HCT116 (cell line): ENCODE measurements at regions not wholly inside any gene's neighbourhood (a gene's known extent, or its start where the extent isn't known, plus 50 kb on each side); places are given as distances from the start of the nearest gene placed in this dataset.

Experiments used
- ATAC-seq: fragments of 200-7000 bp; cut with Tn5 transposase; 2 replicates; pipeline ENCODE4 v1.9.1; 2020; ENCODE audit warnings: mild to moderate bottlenecking, moderate library complexity
- BruUV-seq: library from RNA; stranded (reverse); fragments of 400-500 nt; replicated peaks from 2 replicates; lab custom pipeline; 2021; lab: Mats Ljungman, UMichigan
- CTCF ChIA-PET: fragments of 300-600 bp; sonication (Branson Sonifier 250); formaldehyde crosslinking; loops from one replicate; lab custom pipeline; 2021; ENCODE audit warnings: antibody characterized with exemption; lab: Charles Lee
- POLR2A ChIA-PET: fragments of 300-600, 350-600 bp; sonication (Branson Sonifier 250); formaldehyde crosslinking; loops from one replicate; lab custom pipeline; 2021; ENCODE audit warnings: antibody characterized with exemption; lab: Charles Lee
- RAD21 ChIA-PET, 2 experiments: fragments of 300-600 bp; sonication (Branson Sonifier 250); formaldehyde crosslinking; loops; one replicate each; lab custom pipeline; 2023; ENCODE audit warnings: low total read pairs in 2 of 2; ENCODE audit not compliant: uncharacterized antibody in 2 of 2, unreplicated experiment in 2 of 2, low non-redundant PET in 1 of 2; lab: Charles Lee
- DNase-seq: peaks from one replicate; pipeline ENCODE4 v3.0.0-alpha.2; 2010; ENCODE audit warnings: low read depth, low spot score
- H2AFZ ChIP-seq: fragments of 200-600 bp; shearing (Covaris generic), sonication (generic); 2 replicates; pipeline ENCODE4 v1.6.1; 2017; ENCODE audit warnings: low read depth, mixed run types, mixed read lengths, antibody characterized with exemption, low read length; ENCODE audit not compliant: poor library complexity, severe bottlenecking
- H3K27ac ChIP-seq: 2 replicates; pipeline ENCODE4 v1.5.1; 2012; ENCODE audit warnings: low read depth, low read length
- H3K27me3 ChIP-seq: fragments of 200-600 bp; sonication (generic); 2 replicates; pipeline ENCODE4 v1.6.1; 2016; ENCODE audit warnings: mixed run types, low read length, mixed read lengths; ENCODE audit not compliant: insufficient read depth
- H3K36me3 ChIP-seq, 2 experiments: fragments of 200-500 bp in 1 of 2; fragments of 200-600 bp in 1 of 2; sonication (Bioruptor generic) in 1 of 2; sonication (generic) in 1 of 2; 2 replicates each; pipeline versions ENCODE4 v1.5.1 to v1.6.1; 2014 to 2016; ENCODE audit warnings: low read length in 2 of 2, inconsistent platforms in 1 of 2, mixed read lengths in 1 of 2, mixed run types in 1 of 2; ENCODE audit not compliant: insufficient read depth in 2 of 2, control insufficient read depth in 1 of 2
- H3K4me1 ChIP-seq, 2 experiments: fragments of 200-600 bp in 1 of 2; sonication (generic) in 1 of 2; 2 replicates each; pipeline versions ENCODE4 v1.5.1 to v1.6.1; 2012 to 2017; ENCODE audit warnings: low read length in 2 of 2, inconsistent platforms in 1 of 2, mild to moderate bottlenecking in 1 of 2, mixed read lengths in 1 of 2, mixed run types in 1 of 2, moderate library complexity in 1 of 2; ENCODE audit not compliant: insufficient read depth in 2 of 2, control insufficient read depth in 1 of 2
- H3K4me2 ChIP-seq: fragments of 200-600 bp; sonication (generic); 2 replicates; pipeline ENCODE4 v1.6.1; 2017; ENCODE audit warnings: mixed run types, low read length, mixed read lengths
- H3K4me3 ChIP-seq, 2 experiments: fragments of 200-600 bp in 1 of 2; sonication (generic) in 1 of 2; replicated peaks in 1 of 2; 2 replicates each; pipeline ENCODE4 v1.5.1; 2011 to 2016; ENCODE audit warnings: low read length in 2 of 2, control low read depth in 1 of 2, low read depth in 1 of 2, mild to moderate bottlenecking in 1 of 2, mixed read lengths in 1 of 2, mixed run types in 1 of 2
- H3K79me2 ChIP-seq: fragments of 200-600 bp; sonication (generic); 2 replicates; pipeline ENCODE4 v1.6.1; 2017; ENCODE audit warnings: mild to moderate bottlenecking, mixed run types, low read length, moderate library complexity, mixed read lengths; ENCODE audit not compliant: insufficient read depth
- H3K9ac ChIP-seq: fragments of 200-600 bp; sonication (generic); 2 replicates; pipeline ENCODE4 v1.6.1; 2016; ENCODE audit warnings: low read length, mixed read lengths
- H3K9me2 ChIP-seq: fragments of 200-600 bp; sonication (generic), shearing (Covaris generic); 2 replicates; pipeline ENCODE4 v1.6.1; 2017; ENCODE audit warnings: mixed run types, mild to moderate bottlenecking, moderate library complexity; ENCODE audit not compliant: insufficient read depth
- H3K9me3 ChIP-seq, 2 experiments: fragments of 200-500 bp in 1 of 2; fragments of 200-600 bp in 1 of 2; sonication (Bioruptor generic) in 1 of 2; sonication (generic) in 1 of 2; 2 replicates each; pipeline ENCODE4 v1.6.1; 2014 to 2017; ENCODE audit warnings: low read length in 2 of 2, mixed read lengths in 2 of 2, inconsistent platforms in 1 of 2, low read depth in 1 of 2, mild to moderate bottlenecking in 1 of 2, mixed run types in 1 of 2, moderate library complexity in 1 of 2; ENCODE audit not compliant: control insufficient read depth in 1 of 2, insufficient read depth in 1 of 2
- H4K20me1 ChIP-seq: fragments of 200-600 bp; sonication (generic), shearing (Covaris generic); 2 replicates; pipeline ENCODE4 v1.6.1; 2017; ENCODE audit warnings: mixed run types, mild to moderate bottlenecking, moderate library complexity; ENCODE audit not compliant: insufficient read depth
- CBX3 ChIP-seq: IDR thresholded peaks from 2 replicates; pipeline ENCODE4 v1.6.1; 2012; ENCODE audit warnings: low read depth
- CTCF ChIP-seq, 3 experiments: fragments of 200-600 bp in 1 of 3; sonication (generic) in 1 of 3; IDR thresholded peaks in 2 of 3; conservative IDR thresholded peaks in 1 of 3; 2 replicates each; pipeline ENCODE4 v1.5.1; 2012 to 2017; ENCODE audit warnings: low read depth in 2 of 3, low read length in 2 of 3, antibody characterized with exemption in 1 of 3, borderline replicate concordance in 1 of 3, control low read depth in 1 of 3, mild to moderate bottlenecking in 1 of 3, mixed read lengths in 1 of 3, mixed run types in 1 of 3, moderate library complexity in 1 of 3; ENCODE audit not compliant: insufficient read depth in 1 of 3
- EGR1 ChIP-seq: IDR thresholded peaks from 2 replicates; pipeline ENCODE4 v1.6.1; 2012; ENCODE audit warnings: low read depth
- ELF1 ChIP-seq: IDR thresholded peaks from 2 replicates; pipeline ENCODE4 v1.6.1; 2012; ENCODE audit warnings: low read depth, borderline replicate concordance
- MAX ChIP-seq: IDR thresholded peaks from 2 replicates; pipeline ENCODE4 v1.6.1; 2012
- RAD21 ChIP-seq: IDR thresholded peaks from 2 replicates; pipeline ENCODE4 v1.6.1; 2012; ENCODE audit warnings: low read depth, mild to moderate bottlenecking
- SIN3A ChIP-seq: IDR thresholded peaks from 2 replicates; pipeline ENCODE4 v1.6.1; 2012; ENCODE audit warnings: low read depth
- intact Hi-C: fragments of 100-400 bp; cut with micrococcal nuclease; formaldehyde crosslinking; loops from 2 replicates; pipeline ENCODE4 v1.10.0; 2022

- H3K4me3 ChIP-seq = no peak overlapping the region
- H3K4me2 ChIP-seq = no peak overlapping the region
- H3K4me1 ChIP-seq = no peaks in the 10 kb centered on the region
- H2AFZ ChIP-seq = peak overlapping the region; percentile 4
- no peak for TF ChIP-seq MAX
- no peak for TF ChIP-seq CBX3
- TF ChIP-seq ELF1 = no peak
- TF ChIP-seq, all 23 proteins: peak for 0
- no peak overlapping the region for H3K9ac ChIP-seq
- H4K20me1 ChIP-seq = no peaks in the 10 kb centered on the region
- ATAC-seq (no peak), DNase-seq (no peak)
- BruUV-seq = no TSS peak
- H3K9me2 ChIP-seq = no peaks in the 10 kb centered on the region
- H3K79me2 ChIP-seq = no peaks in the 10 kb centered on the region
- H3K9me3 ChIP-seq = no peaks in the 10 kb centered on the region
- no peaks in the 10 kb centered on the region for H3K36me3 ChIP-seq
- ChIA-PET RAD21 (no interaction called here), CTCF (no interaction called here), POLR2A (no interaction called here)
- no peak overlapping the region for H3K27ac ChIP-seq
- intact Hi-C loops = no loop called here
- no peaks in the 10 kb centered on the region for H3K27me3 ChIP-seq
These were observed 272.1 kb upstream of the DAB2 start for GRCh38 chr5:39696672-39697398.

- Histone ChIP-seq H3K79me2 (no peaks in the 10 kb centered on the region), H3K4me2 (no peak overlapping the region), H3K27ac (no peak overlapping the region), H2AFZ (no peak overlapping the region), H3K36me3 (no peaks in the 10 kb centered on the region), H3K4me3 (no peak overlapping the region), H3K9me3 (no peaks in the 10 kb centered on the region), H3K4me1 (no peaks in the 10 kb centered on the region), H3K27me3 (no peaks in the 10 kb centered on the region), H3K9me2 (no peaks in the 10 kb centered on the region), H4K20me1 (no peaks in the 10 kb centered on the region), H3K9ac (no peak overlapping the region)
- CTCF ChIA-PET = no interaction called here
- RAD21 ChIA-PET = no interaction called here
- TF ChIP-seq CTCF (IDR thresholded peaks at IDR 0.05 in 2 of 3, conservative IDR thresholded peaks at IDR 0.05 in 1 of 3; ENCODE audit: borderline replicate concordance in 1 of 3, insufficient read depth in 1 of 3, low read depth in 2 of 3, low read length in 2 of 3) = peak; percentile 33 to 53 (median 37); a peak in 4 of 6 replicates
- peak; percentile 48 for TF ChIP-seq RAD21
- no peak for TF ChIP-seq SIN3A
- no peak for TF ChIP-seq EGR1
- peak; percentile 84 for ATAC-seq
- peak; percentile 15 for DNase-seq
- BruUV-seq = no TSS peak
- POLR2A ChIA-PET = no interaction called here
- intact Hi-C loops = loop anchor here (5.0 kb wide), 2 partner anchors 90 to 110 kb away; no protein-coding TSS in a partner anchor
These were observed 267.2 kb upstream of the DAB2 start for GRCh38 chr5:39691993-39692392.
